Cardiac fibroblast (primary cell): ENCODE measurements at regions not wholly inside any gene's neighbourhood (a gene's known extent, or its start where the extent isn't known, plus 50 kb on each side); places are given as distances from the start of the nearest gene placed in this dataset.

ENCODE experiments used
- DNase-seq, 2 donors: peaks; one replicate each; pipeline versions ENCODE4 v3.0.0 to v3.0.0-alpha.2; 2010; ENCODE audit warnings: low read depth in 2 of 2
- H3K4me3 ChIP-seq, 2 donors: replicated peaks in 1 of 2; 1 replicate in 1 of 2; 2 replicates in 1 of 2; pipeline ENCODE4 v1.5.1; 2011; ENCODE audit warnings: low read depth in 2 of 2, low read length in 2 of 2, mild to moderate bottlenecking in 2 of 2, moderate library complexity in 1 of 2
- TF ChIP-seq, protein P1 (sequence below): IDR thresholded peaks from one replicate; pipeline ENCODE4 v1.5.1; 2011; ENCODE audit warnings: low read depth, mild to moderate bottlenecking, low read length, inconsistent platforms

DNA sequence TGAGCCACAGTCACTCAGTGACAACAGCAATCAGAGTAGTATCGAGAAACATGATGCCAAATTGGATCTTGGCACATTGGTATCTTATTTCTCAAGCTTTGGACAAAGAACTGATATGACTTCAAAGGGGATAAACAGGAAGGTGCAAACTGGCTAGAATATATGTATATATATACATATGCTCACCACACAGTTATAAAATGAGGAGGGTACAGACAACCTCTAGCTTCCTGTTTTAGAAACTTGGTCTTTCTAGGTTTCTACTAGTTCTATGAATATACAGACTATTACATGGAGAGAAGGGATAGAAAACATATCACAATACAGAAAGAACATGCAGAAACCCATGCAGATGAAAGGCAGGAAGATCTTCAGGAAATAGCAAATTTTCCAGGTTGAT, 292.1 kb upstream of the SNX7 start:
- no peak overlapping the region for H3K4me3 ChIP-seq
- TF ChIP-seq, protein P1, sequence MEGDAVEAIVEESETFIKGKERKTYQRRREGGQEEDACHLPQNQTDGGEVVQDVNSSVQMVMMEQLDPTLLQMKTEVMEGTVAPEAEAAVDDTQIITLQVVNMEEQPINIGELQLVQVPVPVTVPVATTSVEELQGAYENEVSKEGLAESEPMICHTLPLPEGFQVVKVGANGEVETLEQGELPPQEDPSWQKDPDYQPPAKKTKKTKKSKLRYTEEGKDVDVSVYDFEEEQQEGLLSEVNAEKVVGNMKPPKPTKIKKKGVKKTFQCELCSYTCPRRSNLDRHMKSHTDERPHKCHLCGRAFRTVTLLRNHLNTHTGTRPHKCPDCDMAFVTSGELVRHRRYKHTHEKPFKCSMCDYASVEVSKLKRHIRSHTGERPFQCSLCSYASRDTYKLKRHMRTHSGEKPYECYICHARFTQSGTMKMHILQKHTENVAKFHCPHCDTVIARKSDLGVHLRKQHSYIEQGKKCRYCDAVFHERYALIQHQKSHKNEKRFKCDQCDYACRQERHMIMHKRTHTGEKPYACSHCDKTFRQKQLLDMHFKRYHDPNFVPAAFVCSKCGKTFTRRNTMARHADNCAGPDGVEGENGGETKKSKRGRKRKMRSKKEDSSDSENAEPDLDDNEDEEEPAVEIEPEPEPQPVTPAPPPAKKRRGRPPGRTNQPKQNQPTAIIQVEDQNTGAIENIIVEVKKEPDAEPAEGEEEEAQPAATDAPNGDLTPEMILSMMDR, result no peak
- DNase-seq, result no peak

DNA sequence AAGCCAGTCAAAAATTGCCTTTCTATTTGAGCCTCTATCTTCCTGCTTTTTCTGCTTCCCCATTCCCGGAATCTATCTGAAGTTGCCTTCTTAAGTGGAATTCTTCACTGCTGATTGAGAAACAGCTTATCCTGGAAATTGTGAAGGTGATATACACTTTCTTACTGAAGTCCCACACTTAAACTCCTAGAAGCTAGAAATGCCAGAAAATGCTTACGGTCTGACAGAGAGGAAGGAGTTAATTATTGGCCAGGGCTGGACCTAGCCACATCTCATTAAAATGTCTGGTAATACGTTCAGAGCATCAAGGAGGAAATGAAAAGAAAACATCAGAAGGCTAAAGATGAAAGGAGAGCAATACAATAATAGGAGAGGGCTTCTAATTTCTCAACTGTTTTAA, 292.5 kb upstream of the SNX7 start:
- no peak overlapping the region for H3K4me3 ChIP-seq
- TF ChIP-seq, protein P1, result no peak
- no peak for DNase-seq

DNA sequence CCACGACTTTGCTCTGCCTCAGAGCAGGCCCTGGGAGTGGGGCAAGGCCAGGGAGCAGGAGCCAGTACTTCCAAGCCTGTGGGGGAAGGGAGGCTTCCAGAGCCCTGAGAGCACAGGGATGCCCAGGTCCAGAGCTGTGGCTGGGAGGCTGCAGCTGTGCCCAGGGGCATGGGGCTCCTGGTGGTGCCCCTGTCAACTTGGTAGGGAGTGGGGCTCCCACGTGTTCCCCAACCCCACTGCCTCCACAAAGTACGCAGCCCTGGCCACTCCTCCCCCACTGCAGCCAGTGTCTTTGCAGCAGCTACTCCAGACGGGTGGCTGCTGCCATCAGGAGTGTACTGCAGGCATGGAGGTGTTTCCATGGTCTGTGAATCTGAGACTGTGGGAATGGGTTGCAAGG, 294.1 kb upstream of the SNX7 start:
- TF ChIP-seq, protein P1, result no peak
- no peak overlapping the region for H3K4me3 ChIP-seq
- no peak for DNase-seq

DNA sequence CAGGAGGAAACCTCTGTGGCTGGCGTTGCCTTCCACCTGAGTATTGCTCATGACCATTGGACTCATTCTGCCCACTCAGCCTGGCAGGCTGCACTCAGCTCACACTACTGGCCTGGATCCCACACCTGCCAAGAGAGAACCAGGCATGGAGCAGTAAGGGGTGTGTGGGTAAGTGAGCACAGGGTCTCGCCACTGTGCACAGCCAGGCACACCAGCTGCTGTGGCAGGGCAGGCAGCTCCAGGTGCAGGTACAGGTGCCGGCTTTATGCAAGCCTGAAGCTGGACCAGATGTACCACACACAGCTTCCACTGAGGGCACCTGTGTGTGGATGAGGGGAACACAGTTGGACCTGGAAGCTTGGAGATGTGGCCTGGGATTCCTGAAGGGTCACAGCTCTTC, 295.2 kb upstream of the SNX7 start:
- DNase-seq, result no peak
- TF ChIP-seq, protein P1, result no peak

DNA sequence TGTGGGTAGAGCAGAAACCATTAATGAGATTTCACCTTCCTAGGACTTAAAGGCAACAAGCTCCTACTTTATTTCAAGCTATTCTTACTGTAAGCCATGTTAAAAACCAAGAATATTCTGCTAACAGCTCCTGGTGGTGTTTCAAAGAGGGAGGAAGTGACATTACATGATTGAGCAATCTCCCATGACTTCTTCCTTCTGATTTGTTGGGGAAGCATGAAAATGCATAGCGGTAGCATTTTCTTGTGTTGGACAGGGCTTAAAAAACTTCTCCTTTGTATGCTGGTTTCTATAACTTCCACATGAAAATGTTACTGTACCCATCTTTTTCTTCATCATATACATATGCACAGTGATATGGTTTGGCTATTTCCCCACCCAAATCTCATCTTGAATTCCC, 297.0 kb upstream of the SNX7 start:
- TF ChIP-seq, protein P1, result no peak
- DNase-seq, result no peak
- H3K4me3 ChIP-seq, result no peak overlapping the region

More for the DNA sequence above, 295.2 kb upstream of the SNX7 start:
- H3K4me3 ChIP-seq, result no peak overlapping the region

DNA sequence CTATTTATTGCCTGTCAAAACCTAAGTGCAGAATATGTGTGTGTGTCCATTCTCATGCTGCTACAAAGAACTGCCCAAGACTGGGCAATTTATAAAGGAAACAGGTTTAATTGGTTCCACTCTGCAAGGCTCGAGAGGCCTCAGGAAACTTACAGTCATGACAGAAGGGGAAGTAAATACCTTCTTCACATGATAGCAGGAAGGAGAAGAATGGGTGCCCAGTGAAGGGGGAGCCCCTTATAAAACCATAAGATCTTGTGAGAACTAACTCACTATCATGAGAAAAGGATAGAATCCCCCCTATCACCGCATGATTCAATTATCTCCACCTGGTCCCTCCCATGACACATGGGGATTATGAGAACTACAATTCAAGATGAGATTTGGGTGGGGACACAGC, 300.7 kb upstream of the SNX7 start:
- no peak overlapping the region for H3K4me3 ChIP-seq
- TF ChIP-seq, protein P1, result no peak
- DNase-seq, result no peak

DNA sequence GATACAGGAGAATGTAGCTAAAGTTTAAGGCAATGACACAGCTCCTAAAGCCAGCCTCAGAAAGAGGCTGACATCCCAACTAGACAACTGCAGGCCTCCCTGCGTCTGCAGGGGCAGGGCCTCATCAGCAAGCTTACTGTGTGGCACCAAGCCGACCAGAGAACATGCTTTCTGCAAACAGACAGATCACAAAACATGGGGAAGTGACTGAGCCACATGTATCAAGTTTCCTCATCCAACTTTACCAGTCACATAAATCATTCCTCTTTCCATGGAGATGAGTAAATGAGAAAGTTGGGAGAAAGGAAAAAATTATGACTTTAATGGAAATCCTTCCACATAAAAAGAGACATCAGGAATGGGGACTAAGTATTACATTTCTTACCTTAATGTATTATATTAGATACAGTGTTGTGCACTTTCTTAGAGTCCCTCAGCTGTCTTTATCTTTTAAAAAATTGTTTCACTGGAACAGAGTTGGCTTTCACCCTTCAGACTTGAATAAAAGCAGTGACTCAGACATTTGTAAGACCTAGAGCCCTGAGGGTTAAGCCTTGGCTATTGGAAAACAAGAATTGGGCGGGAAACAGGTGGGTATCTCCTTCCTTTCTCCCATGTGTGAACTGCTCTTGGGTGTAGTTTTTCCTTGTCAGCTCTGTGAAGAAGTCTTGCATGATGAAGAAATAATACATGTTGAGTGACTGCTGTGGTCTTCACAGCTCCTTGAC, 305.7 kb upstream of the SNX7 start:
- no peak overlapping the region for H3K4me3 ChIP-seq
- no peak for DNase-seq

More for the DNA sequence above, 305.7 kb upstream of the SNX7 start:
- TF ChIP-seq, protein P1, result no peak
